ENCODE measurements at regions not wholly inside any gene's neighbourhood (a gene's known extent, or its start where the extent isn't known, plus 50 kb on each side); places are given as distances from the start of the nearest gene placed in this dataset.

DNA sequence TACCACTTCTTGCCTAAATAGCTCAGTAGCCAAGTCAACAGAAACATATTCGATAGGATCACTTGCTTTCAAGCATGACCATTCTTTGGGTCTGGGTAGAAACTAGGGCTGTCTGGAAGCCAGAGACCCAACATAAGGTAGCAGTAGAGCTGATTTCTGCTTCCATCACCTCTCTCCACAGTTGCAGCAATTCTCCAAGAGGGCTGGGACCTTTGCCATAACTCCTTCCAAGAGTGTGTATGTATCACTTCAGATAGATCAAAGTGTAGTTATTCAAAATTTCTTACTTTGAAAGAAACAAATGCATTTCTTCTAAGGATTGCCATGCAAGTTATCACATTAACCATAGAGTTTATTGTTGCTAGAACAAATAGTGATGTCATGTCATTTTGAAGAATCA is 172.0 kb upstream of the GALNT5 start:
- no peak for DNase-seq (ENCODE audit: low spot score in 2 of 2)
- Mint-ChIP-seq H3K36me3 (no peaks in the 10 kb centered on the region), H3K9me3 (no peaks in the 10 kb centered on the region)

DNA sequence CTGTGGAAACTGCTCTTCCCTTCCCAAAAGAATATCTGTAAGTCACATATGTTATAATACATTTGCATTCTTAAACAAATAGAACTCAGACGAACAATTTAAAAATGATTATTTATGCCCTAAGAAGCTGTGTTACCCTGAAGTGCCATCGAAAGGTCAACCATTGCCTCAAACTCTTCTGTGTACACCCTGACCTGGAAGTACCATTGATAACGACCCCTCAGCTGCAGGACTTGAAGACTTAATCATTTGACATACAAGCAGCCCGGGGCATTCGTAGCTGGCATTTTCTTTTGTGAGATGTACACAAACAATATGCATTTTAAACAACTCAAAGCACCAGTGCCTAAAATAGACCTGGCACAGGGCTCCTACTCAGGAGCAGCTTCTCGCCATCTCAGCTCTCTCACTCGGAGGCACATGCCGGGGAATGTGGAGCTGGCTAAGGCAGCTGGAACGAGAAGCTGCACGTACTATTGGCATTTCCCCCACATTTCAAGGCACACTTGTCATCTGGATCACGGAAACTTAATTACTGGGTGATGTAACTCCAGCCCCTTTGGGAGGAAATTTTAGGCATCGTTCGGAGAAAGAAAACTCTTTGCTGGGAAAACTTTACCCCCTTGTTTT is 170.0 kb upstream of the GALNT5 start:
- H3K36me3 Mint-ChIP-seq: no peaks in the 10 kb centered on the region
- ATAC-seq (no peak), DNase-seq (ENCODE audit: low spot score in 2 of 2) (no peak)
- H3K27ac Mint-ChIP-seq: no peak overlapping the region
- no peaks in the 10 kb centered on the region for H3K9me3 Mint-ChIP-seq

More for the DNA sequence above, 172.0 kb upstream of the GALNT5 start:
- no peak overlapping the region for H3K27ac Mint-ChIP-seq
- ATAC-seq: no peak

DNA sequence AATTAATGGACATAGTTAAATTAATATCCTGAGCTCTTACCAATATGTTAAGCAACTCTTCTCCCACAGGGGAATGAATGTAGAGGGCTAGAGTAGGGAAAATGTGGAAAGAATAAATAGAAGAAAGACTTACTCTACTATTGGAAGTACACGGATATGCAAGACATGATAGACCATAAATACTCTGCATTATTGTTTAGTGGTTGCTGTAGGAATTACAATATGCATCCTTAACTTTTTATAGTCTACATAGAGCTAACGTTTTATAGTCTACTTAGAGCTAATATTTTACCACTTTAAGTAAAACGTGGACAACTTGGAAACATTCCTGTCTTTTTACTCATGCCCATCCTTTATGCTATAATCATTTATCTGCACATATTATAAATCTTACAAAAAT is 163.8 kb upstream of the GALNT5 start:
- no peak for DNase-seq (ENCODE audit: low spot score in 2 of 2)
- Mint-ChIP-seq H3K9me3 (peaks cover 0 to 4% of the 10 kb centered on the region in 2 donors), H3K36me3 (no peaks in the 10 kb centered on the region), H3K27ac (no peak overlapping the region)
- ATAC-seq: no peak

DNA sequence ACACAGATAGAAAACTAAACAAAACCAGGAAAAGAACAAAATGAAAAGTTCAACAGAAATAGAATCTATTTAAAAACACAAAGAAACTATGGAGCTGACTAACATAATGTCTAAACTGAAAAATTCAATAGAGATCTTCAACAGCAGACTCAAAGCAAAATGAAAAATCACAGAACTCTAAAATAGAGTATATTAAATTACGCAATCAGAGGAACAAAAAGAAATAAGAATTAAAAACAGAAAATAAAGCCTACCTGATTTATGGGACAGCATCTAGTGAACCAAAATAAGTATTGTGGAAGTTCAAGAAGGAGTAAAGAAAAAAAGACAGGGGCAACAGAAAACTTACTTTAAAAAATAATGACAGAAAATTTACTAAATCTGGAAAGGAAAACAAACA is 152.1 kb upstream of the GALNT5 start:
- Mint-ChIP-seq H3K27ac (no peak overlapping the region), H3K9me3 (peaks cover 0 to 15% of the 10 kb centered on the region in 2 donors), H3K36me3 (no peaks in the 10 kb centered on the region)
- DNase-seq (ENCODE audit: low spot score in 2 of 2): no peak
- ATAC-seq: no peak

DNA sequence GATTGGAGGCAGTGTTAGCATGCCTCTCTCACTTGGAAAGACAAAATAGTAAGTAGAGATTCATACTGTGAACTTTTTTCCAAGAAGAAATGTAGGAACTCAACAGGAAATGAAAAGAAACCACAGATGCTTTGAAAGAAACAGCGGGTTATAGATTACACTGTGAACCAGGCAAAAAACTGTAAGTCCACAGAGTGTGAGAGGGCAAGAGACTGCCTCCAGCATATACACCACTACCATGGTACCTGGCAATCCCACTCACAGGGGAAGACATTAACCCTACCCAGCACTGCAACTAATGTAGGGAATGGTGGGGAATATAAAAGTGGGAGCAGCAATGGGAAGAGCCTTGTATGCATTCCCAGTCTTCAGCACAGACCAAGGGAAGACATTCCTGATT is 150.6 kb upstream of the GALNT5 start:
- Mint-ChIP-seq H3K36me3 (no peaks in the 10 kb centered on the region), H3K27ac (no peak overlapping the region), H3K9me3 (peaks cover 4 to 11% of the 10 kb centered on the region in 2 donors)
- ATAC-seq: no peak
- no peak for DNase-seq (ENCODE audit: low spot score in 2 of 2)

DNA sequence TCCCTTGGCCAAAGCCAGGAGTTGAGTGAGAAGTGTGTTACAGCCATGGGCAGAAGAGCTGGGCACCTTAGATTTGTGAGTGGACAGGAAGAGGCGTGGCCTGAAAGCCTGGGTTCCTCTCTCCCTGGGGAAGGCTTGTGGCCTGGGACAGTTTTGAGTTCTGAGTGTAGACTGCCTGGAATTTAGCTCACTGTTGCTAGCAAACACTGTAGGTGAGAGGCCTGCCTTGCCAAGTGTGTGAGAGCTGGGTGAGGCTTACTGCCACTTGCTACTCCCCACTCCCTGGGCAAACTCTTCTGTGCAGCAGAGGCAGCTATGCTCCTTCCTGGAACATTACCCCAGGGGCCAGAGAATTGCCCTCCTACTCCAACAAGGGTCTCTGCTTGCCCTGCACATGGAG is 150.0 kb upstream of the GALNT5 start:
- H3K9me3 Mint-ChIP-seq: peaks cover 4 to 11% of the 10 kb centered on the region in 2 donors
- ATAC-seq (no peak), DNase-seq (ENCODE audit: low spot score in 2 of 2) (no peak)
- no peaks in the 10 kb centered on the region for H3K36me3 Mint-ChIP-seq
- H3K27ac Mint-ChIP-seq: no peak overlapping the region

- ATAC-seq: no peak
- no peak overlapping the region for H3K27ac Mint-ChIP-seq
Measured at GRCh38 chr2:157107877-157108276, 149.6 kb upstream of the GALNT5 start.

GRCh38 chr2:157122776-157123175 is 134.7 kb upstream of the GALNT5 start:
- DNase-seq (ENCODE audit: low spot score in 2 of 2) (no peak), ATAC-seq (no peak)
- Mint-ChIP-seq H3K9me3 (peaks cover 0 to 5% of the 10 kb centered on the region in 2 donors), H3K36me3 (no peaks in the 10 kb centered on the region), H3K27ac (no peak overlapping the region)

More at GRCh38 chr2:157107877-157108276, 149.6 kb upstream of the GALNT5 start:
- H3K9me3 Mint-ChIP-seq: peaks cover 4 to 11% of the 10 kb centered on the region in 2 donors
- H3K36me3 Mint-ChIP-seq: no peaks in the 10 kb centered on the region
- no peak for DNase-seq (ENCODE audit: low spot score in 2 of 2)

DNA sequence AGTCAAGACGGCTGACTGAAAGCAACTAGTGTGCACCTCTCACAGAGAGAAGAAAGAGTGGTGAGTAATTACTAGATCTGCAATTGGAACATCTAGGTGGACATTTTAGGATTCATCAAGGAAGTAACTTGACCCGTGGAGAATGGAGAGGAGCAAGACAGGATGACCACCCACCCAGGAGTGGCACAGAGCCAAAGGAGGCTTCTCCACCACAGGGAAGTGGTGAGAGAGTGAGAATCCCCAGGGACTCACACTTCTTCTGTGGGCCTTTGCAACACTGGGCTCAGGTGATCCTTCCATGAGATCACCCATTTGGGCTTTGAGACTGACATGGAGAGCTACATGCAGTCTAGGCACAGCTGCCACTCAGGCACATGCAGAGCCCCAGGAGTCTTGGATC is 132.8 kb upstream of the GALNT5 start:
- Mint-ChIP-seq H3K36me3 (no peaks in the 10 kb centered on the region), H3K27ac (no peak overlapping the region), H3K9me3 (no peaks in the 10 kb centered on the region)
- ATAC-seq: no peak
- DNase-seq (ENCODE audit: low spot score in 2 of 2): no peak

GRCh38 chr2:157125685-157126084 is 131.8 kb upstream of the GALNT5 start:
- H3K36me3 Mint-ChIP-seq: no peaks in the 10 kb centered on the region
- DNase-seq (ENCODE audit: low spot score in 2 of 2) (no peak), ATAC-seq (no peak)
- H3K27ac Mint-ChIP-seq: no peak overlapping the region
- H3K9me3 Mint-ChIP-seq: no peaks in the 10 kb centered on the region

DNA sequence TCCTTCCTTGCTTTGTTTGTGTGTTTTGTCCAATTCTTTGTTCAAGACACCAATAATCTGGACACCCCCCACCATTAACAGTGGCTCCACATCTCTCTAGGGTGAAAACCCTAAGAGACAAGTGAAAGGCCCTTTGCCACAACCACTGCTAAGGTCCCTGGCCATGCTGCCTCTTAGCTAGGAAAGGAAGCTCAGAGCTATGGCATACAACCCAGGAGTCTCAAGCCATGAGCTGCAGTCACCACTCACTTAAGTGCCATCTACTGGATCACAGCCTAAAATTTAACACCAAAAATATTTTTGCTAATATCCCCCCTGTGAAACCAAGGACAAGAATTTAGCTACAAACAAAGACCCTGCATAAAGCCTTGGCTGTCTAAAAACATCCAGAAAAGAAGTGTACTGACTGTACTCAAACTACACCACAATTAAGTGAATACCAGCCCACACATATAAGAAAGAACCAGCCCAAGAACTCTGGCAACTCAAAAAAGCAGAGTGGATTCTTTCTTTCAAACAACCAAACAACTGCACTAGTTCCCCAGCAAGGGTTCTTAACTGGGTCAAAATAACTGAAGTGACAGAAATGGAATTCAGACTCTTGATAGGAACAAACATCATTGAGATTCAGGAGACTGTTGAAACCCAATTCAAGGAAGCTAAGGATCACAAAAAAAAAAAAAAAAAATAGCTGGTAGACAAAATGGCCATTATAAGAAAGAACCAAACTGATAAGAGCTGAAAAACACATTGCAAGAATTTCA is 130.1 kb upstream of the GALNT5 start:
- ATAC-seq (no peak), DNase-seq (ENCODE audit: low spot score in 2 of 2) (no peak)
- H3K36me3 Mint-ChIP-seq: no peaks in the 10 kb centered on the region
- H3K9me3 Mint-ChIP-seq: peaks cover 0 to 5% of the 10 kb centered on the region in 2 donors
- no peak overlapping the region for H3K27ac Mint-ChIP-seq

GRCh38 chr2:157143901-157144300 is 113.6 kb upstream of the GALNT5 start:
- no peaks in the 10 kb centered on the region for H3K36me3 Mint-ChIP-seq
- no peak for DNase-seq (ENCODE audit: low spot score in 2 of 2)
- H3K9me3 Mint-ChIP-seq: no peaks in the 10 kb centered on the region
- no peak overlapping the region for H3K27ac Mint-ChIP-seq
- no peak for ATAC-seq

DNA sequence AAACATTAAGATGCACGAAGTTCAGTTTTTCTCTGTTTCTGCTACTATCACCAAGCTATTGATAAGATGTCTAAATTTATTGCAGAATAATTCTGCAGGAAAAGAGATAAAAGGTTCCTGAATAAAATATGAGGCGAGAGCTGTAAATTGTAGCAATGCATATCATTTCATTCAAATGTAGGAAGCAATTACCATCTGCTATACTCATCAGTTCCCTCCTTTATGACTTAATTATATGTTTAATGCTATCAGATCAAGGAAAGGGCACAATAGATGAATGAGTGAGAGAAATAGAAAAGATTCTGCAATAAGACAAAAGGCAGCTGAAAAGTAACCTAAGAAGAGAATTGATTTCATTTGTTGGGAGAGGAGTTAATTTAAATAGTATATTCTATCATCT is 108.2 kb upstream of the GALNT5 start:
- no peak for ATAC-seq
- H3K9me3 Mint-ChIP-seq: no peaks in the 10 kb centered on the region
- DNase-seq (ENCODE audit: low spot score in 2 of 2): no peak
- no peaks in the 10 kb centered on the region for H3K36me3 Mint-ChIP-seq
- H3K27ac Mint-ChIP-seq: no peak overlapping the region

- Mint-ChIP-seq H3K36me3 (no peaks in the 10 kb centered on the region), H3K27ac (no peak overlapping the region), H3K9me3 (no peaks in the 10 kb centered on the region)
- ATAC-seq (no peak), DNase-seq (ENCODE audit: low spot score in 2 of 2) (no peak)
Measured at GRCh38 chr2:157150747-157151146, 106.8 kb upstream of the GALNT5 start.

DNA sequence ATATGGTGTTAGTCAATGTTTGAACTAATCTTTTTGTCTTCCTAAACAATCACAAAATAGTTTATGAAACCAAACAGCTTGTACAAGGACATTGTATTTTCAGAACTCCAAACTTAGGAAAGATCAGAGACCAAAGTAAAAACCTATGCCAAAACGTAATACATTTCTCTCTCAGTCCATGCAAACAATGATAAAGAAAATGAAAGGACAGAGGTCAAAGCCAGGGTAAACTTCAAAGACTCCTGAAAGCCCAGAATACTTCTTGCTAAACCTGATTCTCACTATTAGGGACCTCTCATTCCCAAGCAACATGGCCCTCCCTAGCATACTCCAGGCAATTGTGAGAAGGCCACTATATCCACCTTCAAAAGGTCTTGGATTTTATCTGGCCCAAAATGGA is 105.1 kb upstream of the GALNT5 start:
- Mint-ChIP-seq H3K9me3 (no peaks in the 10 kb centered on the region), H3K36me3 (no peaks in the 10 kb centered on the region), H3K27ac (no peak overlapping the region)
- DNase-seq (ENCODE audit: low spot score in 2 of 2): no peak
- ATAC-seq: no peak

DNA sequence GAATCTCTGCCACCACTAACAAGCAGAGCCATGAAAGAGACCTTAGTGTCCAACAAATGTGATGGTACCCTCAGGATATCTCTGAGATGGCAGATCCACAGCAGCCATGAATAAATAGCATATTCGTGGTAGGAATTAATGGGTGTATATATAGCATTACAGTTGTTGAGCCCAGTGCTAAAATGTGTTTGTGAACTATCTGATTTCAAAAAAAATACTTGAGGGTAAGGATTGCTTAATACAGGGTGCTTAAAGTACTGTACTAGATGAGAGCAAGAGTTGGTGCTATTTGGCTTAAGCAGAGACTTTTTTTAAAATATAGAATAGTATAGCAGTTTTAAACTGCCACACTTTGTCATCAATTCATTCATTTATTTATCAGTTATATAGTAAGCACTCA is 101.5 kb upstream of the GALNT5 start:
- H3K9me3 Mint-ChIP-seq: no peaks in the 10 kb centered on the region
- no peaks in the 10 kb centered on the region for H3K36me3 Mint-ChIP-seq
- DNase-seq (ENCODE audit: low spot score in 2 of 2) (no peak), ATAC-seq (no peak)
- no peak overlapping the region for H3K27ac Mint-ChIP-seq

DNA sequence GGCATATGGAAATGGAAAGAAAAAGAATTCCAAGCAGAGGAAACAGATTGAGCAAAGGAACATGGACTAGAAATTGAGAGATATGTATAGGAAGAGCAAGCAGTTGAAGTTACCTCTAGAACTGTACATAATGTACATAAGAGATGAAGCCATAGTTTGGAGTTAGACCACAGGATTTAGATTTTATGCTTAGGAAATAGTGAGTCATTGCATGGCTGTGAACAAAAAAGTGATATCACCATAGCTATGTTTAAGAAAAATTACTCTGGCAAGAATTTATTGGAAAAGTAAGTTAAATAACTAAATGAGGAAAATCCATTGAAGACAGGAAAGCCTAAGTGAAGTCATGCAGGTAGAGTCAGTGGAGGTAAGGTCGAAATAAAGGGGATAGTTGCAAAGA is 99.4 kb upstream of the GALNT5 start:
- H3K36me3 Mint-ChIP-seq: no peaks in the 10 kb centered on the region
- no peak overlapping the region for H3K27ac Mint-ChIP-seq
- ATAC-seq: no peak
- no peak for DNase-seq (ENCODE audit: low spot score in 2 of 2)
- H3K9me3 Mint-ChIP-seq: no peaks in the 10 kb centered on the region

Data from activated naive CD4-positive, alpha-beta T cell treated with anti-CD3 and anti-CD28 coated beads, Interleukin-2, amount 50 U/mL, for 72 hours (primary cell).